Mesendoderm (in vitro differentiated cells): ENCODE measurements at regions not wholly inside any gene's neighbourhood (a gene's known extent, or its start where the extent isn't known, plus 50 kb on each side); places are given as distances from the start of the nearest gene placed in this dataset.

Experiments
- DNase-seq: peaks from one replicate; pipeline ENCODE4 v3.0.0; 2013
- H2AK5ac ChIP-seq: 2 replicates; pipeline ENCODE4 v1.6.1; 2013; ENCODE audit warnings: low read length, inconsistent platforms
- H2BK120ac ChIP-seq: 2 replicates; pipeline ENCODE4 v1.6.1; 2013; ENCODE audit warnings: low read depth, mild to moderate bottlenecking, low read length, moderate library complexity, mixed read lengths
- H2BK15ac ChIP-seq: replicated peaks from 2 replicates; pipeline ENCODE4 v1.6.1; 2013; ENCODE audit warnings: low read depth, mild to moderate bottlenecking, moderate library complexity
- H2BK5ac ChIP-seq: 2 replicates; pipeline ENCODE4 v1.6.1; 2013; ENCODE audit warnings: low read length, inconsistent platforms
- H3K18ac ChIP-seq: 2 replicates; pipeline ENCODE4 v1.6.1; 2013; ENCODE audit warnings: mild to moderate bottlenecking, low read length, mixed read lengths
- H3K23ac ChIP-seq: one replicate; pipeline ENCODE4 v1.6.1; 2013; ENCODE audit warnings: low read length
- H3K27ac ChIP-seq: 2 replicates; pipeline ENCODE4 v1.5.1; 2013; ENCODE audit warnings: low read depth, mild to moderate bottlenecking, inconsistent platforms, low read length, moderate library complexity
- H3K27me3 ChIP-seq: 2 replicates; pipeline ENCODE4 v1.6.1; 2013; ENCODE audit warnings: low read length, control low read depth, mild to moderate bottlenecking, inconsistent platforms; ENCODE audit not compliant: insufficient read depth, poor library complexity
- H3K36me3 ChIP-seq: 2 replicates; pipeline ENCODE4 v1.6.1; 2013; ENCODE audit warnings: low read length, inconsistent platforms; ENCODE audit not compliant: control insufficient read depth, insufficient read depth
- H3K4ac ChIP-seq: one replicate; pipeline ENCODE4 v1.6.1; 2013; ENCODE audit warnings: low read depth, mild to moderate bottlenecking, low read length, moderate library complexity
- H3K4me1 ChIP-seq: 2 replicates; pipeline ENCODE4 v1.6.1; 2013; ENCODE audit warnings: low read depth, low read length, inconsistent platforms; ENCODE audit not compliant: control insufficient read depth
- H3K4me2 ChIP-seq: 2 replicates; pipeline ENCODE4 v1.6.1; 2013; ENCODE audit warnings: low read length
- H3K4me3 ChIP-seq: 2 replicates; pipeline ENCODE4 v1.5.1; 2013; ENCODE audit warnings: mild to moderate bottlenecking, low read length
- H3K56ac ChIP-seq: one replicate; pipeline ENCODE4 v1.6.1; 2013; ENCODE audit warnings: low read length
- H3K79me1 ChIP-seq: 2 replicates; pipeline ENCODE4 v1.6.1; 2013; ENCODE audit warnings: low read length, inconsistent platforms
- H3K79me2 ChIP-seq: 2 replicates; pipeline ENCODE4 v1.6.1; 2013; ENCODE audit warnings: mild to moderate bottlenecking, low read length; ENCODE audit not compliant: control insufficient read depth, insufficient read depth
- H3K9ac ChIP-seq: 2 replicates; pipeline ENCODE4 v1.6.1; 2013; ENCODE audit warnings: low read length, inconsistent platforms
- H4K5ac ChIP-seq: one replicate; pipeline ENCODE4 v1.6.1; 2013; ENCODE audit warnings: low read length
- H4K8ac ChIP-seq: one replicate; pipeline ENCODE4 v1.6.1; 2013; ENCODE audit warnings: low read depth, mild to moderate bottlenecking, control low read depth, low read length, moderate library complexity
- WGBS: extraction: QIAGEN DNeasy Blood & Tissue Kit; methylation state at CpG from one replicate; pipeline ENCODE4 v1.1.7; 2013; ENCODE audit warnings: low lambda C conversion rate, missing lambda C conversion rate; ENCODE audit not compliant: insufficient coverage; ENCODE audit errors: extremely low coverage; 5-methylcytosine and 5-hydroxymethylcytosine counted together

GRCh38 chr13:53161251-53161650 lies 132.6 kb downstream of the OLFM4 start:
- no CpG with 5 or more reads among the region's 1 CpG for WGBS
- H2BK120ac ChIP-seq: no peak overlapping the region
- H3K4me2 ChIP-seq: no peak overlapping the region
- H3K27ac ChIP-seq: no peak overlapping the region
- H3K36me3 ChIP-seq: no peaks in the 10 kb centered on the region
- DNase-seq: peak; percentile 76
- no peak overlapping the region for H3K23ac ChIP-seq
- H3K9ac ChIP-seq: no peak overlapping the region
- H3K27me3 ChIP-seq: no peaks in the 10 kb centered on the region
- H2AK5ac ChIP-seq: no peak overlapping the region
- no peak overlapping the region for H2BK15ac ChIP-seq
- no peaks in the 10 kb centered on the region for H3K79me2 ChIP-seq
- H3K56ac ChIP-seq: no peak overlapping the region
- H2BK5ac ChIP-seq: no peak overlapping the region
- no peaks in the 10 kb centered on the region for H3K4me1 ChIP-seq
- no peak overlapping the region for H3K18ac ChIP-seq
- H3K4me3 ChIP-seq: no peak overlapping the region
- no peak overlapping the region for H3K4ac ChIP-seq
- H3K79me1 ChIP-seq: no peaks in the 10 kb centered on the region
- no peak overlapping the region for H4K5ac ChIP-seq
- no peak overlapping the region for H4K8ac ChIP-seq

- no peak for DNase-seq
- Histone ChIP-seq H3K9ac (no peak overlapping the region), H3K27ac (no peak overlapping the region), H4K8ac (peak overlapping the region; percentile 28), H3K79me1 (no peaks in the 10 kb centered on the region), H2BK15ac (no peak overlapping the region), H3K23ac (no peak overlapping the region), H3K4me2 (no peak overlapping the region), H3K4ac (no peak overlapping the region), H3K4me3 (no peak overlapping the region), H3K4me1 (no peaks in the 10 kb centered on the region), H2BK120ac (no peak overlapping the region), H2AK5ac (no peak overlapping the region), H3K27me3 (no peaks in the 10 kb centered on the region), H3K36me3 (no peaks in the 10 kb centered on the region), H3K79me2 (no peaks in the 10 kb centered on the region), H3K56ac (no peak overlapping the region), H4K5ac (no peak overlapping the region), H2BK5ac (no peak overlapping the region), H3K18ac (no peak overlapping the region)
- WGBS: no CpG with 5 or more reads among the region's 4 CpGs
Observed at GRCh38 chr13:53165261-53165660, 136.6 kb downstream of the OLFM4 start.

- WGBS: no CpG with 5 or more reads among the region's 3 CpGs
- Histone ChIP-seq H2BK15ac (no peak overlapping the region), H2BK5ac (no peak overlapping the region), H3K4me1 (no peaks in the 10 kb centered on the region), H3K18ac (no peak overlapping the region), H3K27ac (no peak overlapping the region), H3K79me1 (no peaks in the 10 kb centered on the region), H3K4me3 (no peak overlapping the region), H3K27me3 (no peaks in the 10 kb centered on the region), H3K79me2 (no peaks in the 10 kb centered on the region), H3K56ac (no peak overlapping the region), H3K9ac (no peak overlapping the region), H3K4me2 (no peak overlapping the region), H3K36me3 (no peaks in the 10 kb centered on the region), H2BK120ac (no peak overlapping the region), H4K5ac (no peak overlapping the region), H4K8ac (no peak overlapping the region), H2AK5ac (no peak overlapping the region), H3K4ac (no peak overlapping the region), H3K23ac (no peak overlapping the region)
- no peak for DNase-seq
Observed at GRCh38 chr13:53167561-53167960, 138.9 kb downstream of the OLFM4 start.

- Histone ChIP-seq H3K4me2 (no peak overlapping the region), H2BK15ac (no peak overlapping the region), H3K4ac (no peak overlapping the region), H3K79me2 (no peaks in the 10 kb centered on the region), H3K27me3 (no peaks in the 10 kb centered on the region), H3K4me3 (no peak overlapping the region), H3K36me3 (no peaks in the 10 kb centered on the region), H3K56ac (no peak overlapping the region), H4K5ac (no peak overlapping the region), H3K18ac (no peak overlapping the region), H3K79me1 (no peaks in the 10 kb centered on the region), H2AK5ac (no peak overlapping the region), H2BK5ac (no peak overlapping the region), H3K4me1 (no peaks in the 10 kb centered on the region), H2BK120ac (no peak overlapping the region), H3K27ac (no peak overlapping the region), H3K9ac (no peak overlapping the region), H4K8ac (no peak overlapping the region), H3K23ac (no peak overlapping the region)
- DNase-seq: no peak
- no CpG with 5 or more reads among the region's 1 CpG for WGBS
Observed at GRCh38 chr13:53170910-53171309, 142.3 kb downstream of the OLFM4 start.

GRCh38 chr13:53174545-53174944 lies 145.9 kb downstream of the OLFM4 start:
- H3K4ac ChIP-seq: no peak overlapping the region

GRCh38 chr13:53180684-53181083 lies 152.1 kb downstream of the OLFM4 start:
- Histone ChIP-seq H3K56ac (no peak overlapping the region), H3K36me3 (no peaks in the 10 kb centered on the region), H3K4me1 (no peaks in the 10 kb centered on the region), H3K18ac (no peak overlapping the region), H4K8ac (no peak overlapping the region), H2AK5ac (no peak overlapping the region), H3K79me1 (no peaks in the 10 kb centered on the region), H2BK15ac (no peak overlapping the region), H3K79me2 (no peaks in the 10 kb centered on the region), H2BK5ac (no peak overlapping the region), H3K9ac (no peak overlapping the region), H3K23ac (no peak overlapping the region), H3K4ac (no peak overlapping the region), H3K27ac (no peak overlapping the region), H3K4me2 (no peak overlapping the region), H4K5ac (no peak overlapping the region), H2BK120ac (no peak overlapping the region), H3K27me3 (no peaks in the 10 kb centered on the region), H3K4me3 (no peak overlapping the region)
- DNase-seq: no peak

More at GRCh38 chr13:53174545-53174944, 145.9 kb downstream of the OLFM4 start:
- Histone ChIP-seq H3K23ac (no peak overlapping the region), H2BK15ac (no peak overlapping the region), H2AK5ac (no peak overlapping the region), H3K18ac (no peak overlapping the region), H3K27me3 (no peaks in the 10 kb centered on the region), H3K56ac (no peak overlapping the region), H2BK5ac (no peak overlapping the region), H3K4me3 (no peak overlapping the region), H4K5ac (no peak overlapping the region), H3K79me1 (no peaks in the 10 kb centered on the region), H3K79me2 (no peaks in the 10 kb centered on the region), H2BK120ac (no peak overlapping the region), H3K4me2 (no peak overlapping the region), H3K36me3 (no peaks in the 10 kb centered on the region), H3K4me1 (no peaks in the 10 kb centered on the region), H4K8ac (no peak overlapping the region), H3K9ac (no peak overlapping the region), H3K27ac (no peak overlapping the region)
- WGBS: no CpG with 5 or more reads among the region's 2 CpGs
- no peak for DNase-seq
